ENCODE measurements at regions not wholly inside any gene's neighbourhood (a gene's known extent, or its start where the extent isn't known, plus 50 kb on each side); places are given as distances from the start of the nearest gene placed in this dataset.

- TF ChIP-seq CTCF (conservative IDR thresholded peaks at IDR 0.05 in 1 of 2, IDR thresholded peaks at IDR 0.05 in 1 of 2; ENCODE audit: extremely low read depth in 1 of 2, insufficient read depth in 1 of 2, low read depth in 1 of 2, low read length in 2 of 2) (no peak), EZH2 (IDR thresholded peaks at IDR 0.05; ENCODE audit: borderline replicate concordance, low read length) (no peak)
Measured at GRCh38 chr2:16202266-16203020, 262.1 kb downstream of the MYCN start.
